ENCODE measurements at regions not wholly inside any gene's neighbourhood (a gene's known extent, or its start where the extent isn't known, plus 50 kb on each side); places are given as distances from the start of the nearest gene placed in this dataset.
"Not testable (repeated sequence)": the region's sequence is repeated elsewhere in the genome, so short reads cannot be mapped to it uniquely, and the experiment has no call there.

DNA sequence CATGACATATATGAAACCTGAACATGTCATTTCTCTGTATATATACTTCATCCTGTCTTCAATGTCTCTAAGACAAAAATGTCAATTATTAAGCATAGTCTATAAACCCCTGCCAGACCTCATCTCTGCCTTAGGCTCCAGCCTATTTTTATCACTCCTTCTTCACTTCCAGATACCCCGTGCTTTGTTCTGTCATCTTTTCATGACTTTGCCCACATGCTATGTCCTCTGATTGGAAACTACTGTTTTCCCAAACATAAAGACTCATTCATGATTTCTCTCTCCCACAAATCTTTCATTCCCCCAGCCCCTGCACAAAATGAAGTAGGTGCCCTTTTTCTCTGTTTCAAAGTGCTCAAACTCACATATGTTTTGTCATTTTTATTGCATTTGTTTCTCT lies 1503.9 kb downstream of the DPP10 start:
- no peak for DNase-seq (ENCODE audit: low read depth in 2 of 2)
- H3K4me3 ChIP-seq (replicated peaks in 1 of 2; ENCODE audit: low read depth in 2 of 2, low read length in 2 of 2), result no peak overlapping the region
- TF ChIP-seq, protein P1, sequence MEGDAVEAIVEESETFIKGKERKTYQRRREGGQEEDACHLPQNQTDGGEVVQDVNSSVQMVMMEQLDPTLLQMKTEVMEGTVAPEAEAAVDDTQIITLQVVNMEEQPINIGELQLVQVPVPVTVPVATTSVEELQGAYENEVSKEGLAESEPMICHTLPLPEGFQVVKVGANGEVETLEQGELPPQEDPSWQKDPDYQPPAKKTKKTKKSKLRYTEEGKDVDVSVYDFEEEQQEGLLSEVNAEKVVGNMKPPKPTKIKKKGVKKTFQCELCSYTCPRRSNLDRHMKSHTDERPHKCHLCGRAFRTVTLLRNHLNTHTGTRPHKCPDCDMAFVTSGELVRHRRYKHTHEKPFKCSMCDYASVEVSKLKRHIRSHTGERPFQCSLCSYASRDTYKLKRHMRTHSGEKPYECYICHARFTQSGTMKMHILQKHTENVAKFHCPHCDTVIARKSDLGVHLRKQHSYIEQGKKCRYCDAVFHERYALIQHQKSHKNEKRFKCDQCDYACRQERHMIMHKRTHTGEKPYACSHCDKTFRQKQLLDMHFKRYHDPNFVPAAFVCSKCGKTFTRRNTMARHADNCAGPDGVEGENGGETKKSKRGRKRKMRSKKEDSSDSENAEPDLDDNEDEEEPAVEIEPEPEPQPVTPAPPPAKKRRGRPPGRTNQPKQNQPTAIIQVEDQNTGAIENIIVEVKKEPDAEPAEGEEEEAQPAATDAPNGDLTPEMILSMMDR (IDR thresholded peaks at IDR 0.05; ENCODE audit: low read depth, low read length), result no peak

GRCh38 chr2:115946891-115947290 lies 1504.5 kb downstream of the DPP10 start:
- TF ChIP-seq, protein P1 (IDR thresholded peaks at IDR 0.05; ENCODE audit: low read depth, low read length), result no peak
- DNase-seq (ENCODE audit: low read depth in 2 of 2), result no peak
- H3K4me3 ChIP-seq (replicated peaks in 1 of 2; ENCODE audit: low read depth in 2 of 2, low read length in 2 of 2), result no peak overlapping the region

DNA sequence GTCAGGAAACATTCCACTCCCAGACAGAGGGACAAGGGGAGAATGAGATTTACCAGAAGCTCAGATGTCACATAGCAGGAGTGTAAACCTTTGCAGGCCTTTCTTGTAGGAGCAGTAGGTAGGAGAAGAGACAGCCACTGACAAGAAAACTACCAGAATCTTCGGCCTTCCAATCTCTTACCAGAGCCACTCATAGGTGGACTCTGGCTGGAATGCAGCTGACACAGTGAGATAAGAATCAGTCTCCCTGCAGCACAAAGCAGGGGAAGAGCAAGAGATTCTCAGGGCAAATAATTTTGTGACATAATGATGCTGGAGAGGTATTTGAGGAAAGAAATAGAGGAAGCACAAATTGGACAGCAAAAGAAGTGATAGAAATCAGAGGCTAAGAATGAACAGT lies 1534.5 kb downstream of the DPP10 start:
- DNase-seq (ENCODE audit: low read depth in 2 of 2), result no peak
- TF ChIP-seq, protein P1 (IDR thresholded peaks at IDR 0.05; ENCODE audit: low read depth, low read length), result no peak
- H3K4me3 ChIP-seq (replicated peaks in 1 of 2; ENCODE audit: low read depth in 2 of 2, low read length in 2 of 2), result no peak overlapping the region

GRCh38 chr2:115999039-115999438 lies 1556.6 kb downstream of the DPP10 start:
- no peak overlapping the region for H3K4me3 ChIP-seq (replicated peaks in 1 of 2; ENCODE audit: low read depth in 2 of 2, low read length in 2 of 2)
- TF ChIP-seq, protein P1 (IDR thresholded peaks at IDR 0.05; ENCODE audit: low read depth, low read length), result no peak
- no peak for DNase-seq (ENCODE audit: low read depth in 2 of 2)

- no peak for DNase-seq (ENCODE audit: low read depth in 2 of 2)
- TF ChIP-seq, protein P1 (IDR thresholded peaks at IDR 0.05; ENCODE audit: low read depth, low read length), result no peak
- no peak overlapping the region for H3K4me3 ChIP-seq (replicated peaks in 1 of 2; ENCODE audit: low read depth in 2 of 2, low read length in 2 of 2)
Observed at GRCh38 chr2:116023026-116023425, 1580.6 kb downstream of the DPP10 start.

GRCh38 chr2:116038758-116039157 lies 1596.3 kb downstream of the DPP10 start:
- not testable (repeated sequence) for DNase-seq (ENCODE audit: low read depth in 2 of 2); H3K4me3 ChIP-seq (replicated peaks in 1 of 2; ENCODE audit: low read depth in 2 of 2, low read length in 2 of 2)

- TF ChIP-seq, protein P1 (IDR thresholded peaks at IDR 0.05; ENCODE audit: low read depth, low read length), result no peak
- no peak for DNase-seq (ENCODE audit: low read depth in 2 of 2)
- H3K4me3 ChIP-seq (replicated peaks in 1 of 2; ENCODE audit: low read depth in 2 of 2, low read length in 2 of 2), result no peak overlapping the region
Observed at GRCh38 chr2:116042530-116042929, 1600.1 kb downstream of the DPP10 start.
